GM19035 (cell line): ENCODE measurements at regions not wholly inside any gene's neighbourhood (a gene's known extent, or its start where the extent isn't known, plus 50 kb on each side); places are given as distances from the start of the nearest gene placed in this dataset.

ENCODE experiments used
- ATAC-seq: cut with Tn5 transposase; IDR thresholded peaks from one replicate; pipeline ENCODE4 v1.9.1; 2021; ENCODE audit not compliant: unreplicated experiment

- no peak for ATAC-seq
Observed at GRCh38 chr4:89371614-89372013, 64.0 kb upstream of the GPRIN3 start.

GRCh38 chr4:89369581-89369980, 62.0 kb upstream of the GPRIN3 start:
- ATAC-seq, result no peak

GRCh38 chr4:89368861-89369260, 61.3 kb upstream of the GPRIN3 start:
- no peak for ATAC-seq

- ATAC-seq, result no peak
Observed at GRCh38 chr4:89365776-89366175, 58.2 kb upstream of the GPRIN3 start.

GRCh38 chr4:89365375-89365774, 57.8 kb upstream of the GPRIN3 start:
- no peak for ATAC-seq

GRCh38 chr4:89364541-89364940, 56.9 kb upstream of the GPRIN3 start:
- no peak for ATAC-seq

GRCh38 chr4:89363786-89364185, 56.2 kb upstream of the GPRIN3 start:
- no peak for ATAC-seq

- ATAC-seq, result no peak
Observed at GRCh38 chr4:89358935-89359638, 51.5 kb upstream of the GPRIN3 start.

GRCh38 chr4:89357787-89358186, 50.2 kb upstream of the GPRIN3 start:
- no peak for ATAC-seq
